IPS-18a (cell line): ENCODE measurements at regions not wholly inside any gene's neighbourhood (a gene's known extent, or its start where the extent isn't known, plus 50 kb on each side); places are given as distances from the start of the nearest gene placed in this dataset.

ENCODE experiments used
- H3K27ac ChIP-seq: one replicate; pipeline ENCODE4 v1.5.1; 2013; ENCODE audit warnings: low read length
- H3K27me3 ChIP-seq: one replicate; pipeline ENCODE4 v1.6.1; 2013; ENCODE audit warnings: mild to moderate bottlenecking, low read length; ENCODE audit not compliant: control insufficient read depth, insufficient read depth
- H3K36me3 ChIP-seq: one replicate; pipeline ENCODE4 v1.6.1; 2013; ENCODE audit warnings: low read depth, low read length; ENCODE audit not compliant: control insufficient read depth
- H3K4me1 ChIP-seq: one replicate; pipeline ENCODE4 v1.6.1; 2013; ENCODE audit warnings: low read depth, low read length; ENCODE audit not compliant: control insufficient read depth
- H3K4me3 ChIP-seq: one replicate; pipeline ENCODE4 v1.5.1; 2013; ENCODE audit warnings: low read length
- H3K9ac ChIP-seq: one replicate; pipeline ENCODE4 v1.6.1; 2013; ENCODE audit warnings: mild to moderate bottlenecking, low read length, moderate library complexity
- H3K9me3 ChIP-seq: one replicate; pipeline ENCODE4 v1.6.1; 2013; ENCODE audit warnings: low read depth, low read length; ENCODE audit not compliant: control insufficient read depth

- Histone ChIP-seq H3K27ac (no peak overlapping the region), H3K4me1 (peaks cover 9% of the 10 kb centered on the region), H3K36me3 (no peaks in the 10 kb centered on the region), H3K9ac (no peak overlapping the region), H3K4me3 (no peak overlapping the region), H3K9me3 (no peaks in the 10 kb centered on the region), H3K27me3 (no peaks in the 10 kb centered on the region)
These were observed 430.4 kb downstream of the GJA1 start for GRCh38 chr6:121865811-121866210.

- no peak overlapping the region for H3K4me3 ChIP-seq
- H3K36me3 ChIP-seq: no peaks in the 10 kb centered on the region
- peaks cover 9% of the 10 kb centered on the region for H3K4me1 ChIP-seq
- no peak overlapping the region for H3K9ac ChIP-seq
- H3K27me3 ChIP-seq: no peaks in the 10 kb centered on the region
- no peak overlapping the region for H3K27ac ChIP-seq
- no peaks in the 10 kb centered on the region for H3K9me3 ChIP-seq
These were observed 431.6 kb downstream of the GJA1 start for GRCh38 chr6:121867095-121867494.

- Histone ChIP-seq H3K9me3 (no peaks in the 10 kb centered on the region), H3K36me3 (no peaks in the 10 kb centered on the region), H3K9ac (no peak overlapping the region), H3K4me1 (peaks cover 9% of the 10 kb centered on the region), H3K4me3 (no peak overlapping the region), H3K27me3 (no peaks in the 10 kb centered on the region), H3K27ac (no peak overlapping the region)
These were observed 432.8 kb downstream of the GJA1 start for GRCh38 chr6:121868206-121868605.

- Histone ChIP-seq H3K4me3 (no peak overlapping the region), H3K27ac (no peak overlapping the region), H3K9ac (no peak overlapping the region), H3K9me3 (no peaks in the 10 kb centered on the region), H3K4me1 (no peaks in the 10 kb centered on the region), H3K27me3 (no peaks in the 10 kb centered on the region), H3K36me3 (no peaks in the 10 kb centered on the region)
These were observed 438.1 kb downstream of the GJA1 start for GRCh38 chr6:121873595-121873994.

- no peak overlapping the region for H3K4me3 ChIP-seq
- H3K9me3 ChIP-seq: no peaks in the 10 kb centered on the region
- no peak overlapping the region for H3K27ac ChIP-seq
- H3K27me3 ChIP-seq: no peaks in the 10 kb centered on the region
- H3K9ac ChIP-seq: no peak overlapping the region
- no peaks in the 10 kb centered on the region for H3K4me1 ChIP-seq
- H3K36me3 ChIP-seq: no peaks in the 10 kb centered on the region
These were observed 441.3 kb downstream of the GJA1 start for GRCh38 chr6:121876721-121877120.

- Histone ChIP-seq H3K36me3 (no peaks in the 10 kb centered on the region), H3K4me3 (no peak overlapping the region), H3K27me3 (no peaks in the 10 kb centered on the region), H3K9me3 (no peaks in the 10 kb centered on the region), H3K9ac (no peak overlapping the region), H3K4me1 (no peaks in the 10 kb centered on the region), H3K27ac (no peak overlapping the region)
These were observed 443.7 kb downstream of the GJA1 start for GRCh38 chr6:121879149-121879548.

GRCh38 chr6:121880831-121881230, 445.4 kb downstream of the GJA1 start:
- Histone ChIP-seq H3K27ac (no peak overlapping the region), H3K9ac (no peak overlapping the region), H3K4me3 (no peak overlapping the region)

GRCh38 chr6:121881974-121882667, 446.7 kb downstream of the GJA1 start:
- Histone ChIP-seq H3K27ac (no peak overlapping the region), H3K9me3 (no peaks in the 10 kb centered on the region), H3K27me3 (no peaks in the 10 kb centered on the region), H3K4me3 (no peak overlapping the region), H3K4me1 (no peaks in the 10 kb centered on the region), H3K9ac (no peak overlapping the region), H3K36me3 (no peaks in the 10 kb centered on the region)

More at GRCh38 chr6:121880831-121881230, 445.4 kb downstream of the GJA1 start:
- Histone ChIP-seq H3K9me3 (no peaks in the 10 kb centered on the region), H3K4me1 (no peaks in the 10 kb centered on the region), H3K27me3 (no peaks in the 10 kb centered on the region), H3K36me3 (no peaks in the 10 kb centered on the region)

GRCh38 chr6:121884091-121884490, 448.6 kb downstream of the GJA1 start:
- Histone ChIP-seq H3K4me1 (no peaks in the 10 kb centered on the region), H3K9ac (no peak overlapping the region), H3K36me3 (no peaks in the 10 kb centered on the region), H3K9me3 (no peaks in the 10 kb centered on the region), H3K4me3 (no peak overlapping the region), H3K27ac (no peak overlapping the region), H3K27me3 (no peaks in the 10 kb centered on the region)

GRCh38 chr6:121884620-121885019, 449.2 kb downstream of the GJA1 start:
- Histone ChIP-seq H3K36me3 (no peaks in the 10 kb centered on the region), H3K9ac (no peak overlapping the region), H3K4me1 (no peaks in the 10 kb centered on the region), H3K27me3 (no peaks in the 10 kb centered on the region), H3K9me3 (no peaks in the 10 kb centered on the region), H3K4me3 (no peak overlapping the region), H3K27ac (no peak overlapping the region)

GRCh38 chr6:121885399-121886152, 450.1 kb downstream of the GJA1 start:
- Histone ChIP-seq H3K27me3 (no peaks in the 10 kb centered on the region), H3K36me3 (no peaks in the 10 kb centered on the region), H3K9me3 (no peaks in the 10 kb centered on the region), H3K27ac (no peak overlapping the region), H3K4me3 (no peak overlapping the region), H3K4me1 (peaks cover 1% of the 10 kb centered on the region), H3K9ac (no peak overlapping the region)
